ENCODE measurements at regions not wholly inside any gene's neighbourhood (a gene's known extent, or its start where the extent isn't known, plus 50 kb on each side); places are given as distances from the start of the nearest gene placed in this dataset.
"Not testable (repeated sequence)": the region's sequence is repeated elsewhere in the genome, so short reads cannot be mapped to it uniquely, and the experiment has no call there.

GRCh38 chr5:66417781-66418180 is 178.4 kb upstream of the MAST4 start:
- DNase-seq (ENCODE audit: low read depth): no peak

GRCh38 chr5:66423484-66423883 is 172.7 kb upstream of the MAST4 start:
- DNase-seq (ENCODE audit: low read depth): no peak

GRCh38 chr5:66425842-66426241 is 170.4 kb upstream of the MAST4 start:
- DNase-seq (ENCODE audit: low read depth): no peak

- no peak for DNase-seq (ENCODE audit: low read depth)
Observed at GRCh38 chr5:66426259-66427138, 169.7 kb upstream of the MAST4 start.

- DNase-seq (ENCODE audit: low read depth): no peak
Observed at GRCh38 chr5:66427139-66427442, 169.1 kb upstream of the MAST4 start.

- DNase-seq (ENCODE audit: low read depth): no peak
Observed at GRCh38 chr5:66436721-66437120, 159.5 kb upstream of the MAST4 start.

GRCh38 chr5:66438087-66438486 is 158.1 kb upstream of the MAST4 start:
- DNase-seq (ENCODE audit: low read depth): no peak

- no peak for DNase-seq (ENCODE audit: low read depth)
Observed at GRCh38 chr5:66438696-66439095, 157.5 kb upstream of the MAST4 start.

- peak; percentile 1 for DNase-seq (ENCODE audit: low read depth)
Observed at GRCh38 chr5:66440202-66440680, 156.0 kb upstream of the MAST4 start.

- no peak for DNase-seq (ENCODE audit: low read depth)
Observed at GRCh38 chr5:66441351-66441750, 154.8 kb upstream of the MAST4 start.

GRCh38 chr5:66442951-66443445 is 153.2 kb upstream of the MAST4 start:
- no peak for DNase-seq (ENCODE audit: low read depth)

- DNase-seq (ENCODE audit: low read depth): no peak
Observed at GRCh38 chr5:66443462-66444130, 152.6 kb upstream of the MAST4 start.

- DNase-seq (ENCODE audit: low read depth): not testable (repeated sequence)
Observed at GRCh38 chr5:66448070-66448469, 148.1 kb upstream of the MAST4 start.

- DNase-seq (ENCODE audit: low read depth): no peak
Observed at GRCh38 chr5:66450237-66450636, 146.0 kb upstream of the MAST4 start.

GRCh38 chr5:66450988-66451387 is 145.2 kb upstream of the MAST4 start:
- DNase-seq (ENCODE audit: low read depth): no peak

- DNase-seq (ENCODE audit: low read depth): no peak
Observed at GRCh38 chr5:66452109-66452508, 144.1 kb upstream of the MAST4 start.

- DNase-seq (ENCODE audit: low read depth): peak; percentile 22
Observed at GRCh38 chr5:66454186-66455078, 141.8 kb upstream of the MAST4 start.

GRCh38 chr5:66459728-66460127 is 136.5 kb upstream of the MAST4 start:
- no peak for DNase-seq (ENCODE audit: low read depth)

GRCh38 chr5:66467564-66467963 is 128.6 kb upstream of the MAST4 start:
- DNase-seq (ENCODE audit: low read depth): no peak

- DNase-seq (ENCODE audit: low read depth): no peak
Observed at GRCh38 chr5:66469684-66470083, 126.5 kb upstream of the MAST4 start.

GRCh38 chr5:66472010-66472409 is 124.2 kb upstream of the MAST4 start:
- DNase-seq (ENCODE audit: low read depth): no peak

GRCh38 chr5:66475731-66476130 is 120.5 kb upstream of the MAST4 start:
- DNase-seq (ENCODE audit: low read depth): no peak

Data from iris pigment epithelial cell (primary cell).